H1 (cell line): ENCODE measurements at regions not wholly inside any gene's neighbourhood (a gene's known extent, or its start where the extent isn't known, plus 50 kb on each side); places are given as distances from the start of the nearest gene placed in this dataset.

Source experiments
- CTCF ChIP-seq, 3 experiments: IDR thresholded peaks; 1 replicate in 2 of 3; 2 replicates in 1 of 3; pipeline versions ENCODE4 v1.5.1 to v1.6.1; 2011; ENCODE audit warnings: low read length in 3 of 3, mild to moderate bottlenecking in 3 of 3, inconsistent platforms in 2 of 3, low read depth in 1 of 3, moderate library complexity in 1 of 3; ENCODE audit not compliant: insufficient read depth in 1 of 3; ENCODE audit errors: control extremely low read depth in 1 of 3
- EP300 ChIP-seq, 2 experiments: IDR thresholded peaks; 1 replicate in 1 of 2; 2 replicates in 1 of 2; pipeline ENCODE4 v1.6.1; 2011 to 2012; ENCODE audit warnings: low read depth in 2 of 2, low read length in 2 of 2, mild to moderate bottlenecking in 2 of 2, borderline replicate concordance in 1 of 2, inconsistent platforms in 1 of 2, moderate library complexity in 1 of 2
- POLR2A ChIP-seq, 2 experiments: IDR thresholded peaks; 1 replicate in 1 of 2; 2 replicates in 1 of 2; pipeline ENCODE4 v1.6.1; 2011; ENCODE audit warnings: low read depth in 2 of 2, low read length in 2 of 2, mild to moderate bottlenecking in 2 of 2; ENCODE audit errors: control extremely low read depth in 1 of 2
- TF ChIP-seq, protein P1 (sequence below): IDR thresholded peaks from 2 replicates; pipeline ENCODE4 v1.6.1; 2012; ENCODE audit warnings: inconsistent platforms

DNA sequence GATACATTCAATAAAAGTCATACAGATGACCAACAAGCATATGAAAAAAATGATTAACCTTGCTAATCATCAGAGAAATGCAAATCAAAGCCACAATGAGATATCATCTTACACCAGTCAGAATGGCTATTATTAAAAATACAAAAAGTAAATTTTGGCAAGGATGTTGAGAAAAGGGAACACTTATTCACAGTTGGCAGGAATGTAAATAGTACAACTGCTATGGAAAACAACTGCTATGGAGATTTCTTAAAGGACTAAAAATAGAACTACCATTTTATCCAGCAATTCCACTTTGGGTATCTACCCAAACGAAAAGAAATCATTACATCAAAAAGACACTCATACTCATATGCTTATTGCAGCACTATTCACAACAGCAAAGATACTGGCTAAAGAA is 1121.8 kb downstream of the TBL1XR1 start:
- TF ChIP-seq, protein P1, sequence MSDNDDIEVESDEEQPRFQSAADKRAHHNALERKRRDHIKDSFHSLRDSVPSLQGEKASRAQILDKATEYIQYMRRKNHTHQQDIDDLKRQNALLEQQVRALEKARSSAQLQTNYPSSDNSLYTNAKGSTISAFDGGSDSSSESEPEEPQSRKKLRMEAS: no peak
- TF ChIP-seq EP300 (IDR thresholded peaks at IDR 0.05; ENCODE audit: borderline replicate concordance in 1 of 2, low read depth in 2 of 2, low read length in 2 of 2): no peak
- no peak for TF ChIP-seq POLR2A (IDR thresholded peaks at IDR 0.05; ENCODE audit: control extremely low read depth in 1 of 2, low read depth in 2 of 2, low read length in 2 of 2)
- no peak for TF ChIP-seq CTCF (IDR thresholded peaks at IDR 0.05; ENCODE audit: control extremely low read depth in 1 of 3, insufficient read depth in 1 of 3, low read depth in 1 of 3, low read length in 3 of 3)
